GM12878 (cell line): ENCODE measurements at regions not wholly inside any gene's neighbourhood (a gene's known extent, or its start where the extent isn't known, plus 50 kb on each side); places are given as distances from the start of the nearest gene placed in this dataset.

ENCODE experiments used
- ATAC-seq: fragments of 200-7000 bp; cut with Tn5 transposase; 3 replicates; pipeline ENCODE4 v1.9.1; 2020; ENCODE audit warnings: mild to moderate bottlenecking, moderate library complexity
- BruUV-seq: library from RNA; stranded (reverse); fragments of 400-500 nt; replicated peaks from 2 replicates; lab custom pipeline; 2021; lab: Mats Ljungman, UMichigan
- CTCF ChIA-PET: fragments of 300-600 bp; sonication (Branson Sonifier 250); formaldehyde crosslinking; extraction: SDS; loops from one replicate; lab custom pipeline; 2021; ENCODE audit warnings: inconsistent platforms; lab: Yijun Ruan, JAX
- POLR2A ChIA-PET: fragments of 350-600 bp; formaldehyde crosslinking; extraction: SDS; loops from one replicate; lab custom pipeline; 2021; ENCODE audit warnings: inconsistent platforms; lab: Charles Lee
- RAD21 ChIA-PET: fragments of 300-600 bp; sonication (Branson Sonifier 250); formaldehyde crosslinking; loops from one replicate; lab custom pipeline; 2023; ENCODE audit warnings: antibody characterized with exemption; ENCODE audit not compliant: unreplicated experiment; lab: Charles Lee
- SMC1A ChIA-PET: fragments of 300-600 bp; sonication (Branson Sonifier 250); formaldehyde crosslinking; loops from one replicate; lab custom pipeline; 2023; ENCODE audit not compliant: unreplicated experiment, uncharacterized antibody; lab: Charles Lee
- DNase-seq: peaks from one replicate; pipeline ENCODE4 v3.0.0-alpha.2; 2011; ENCODE audit warnings: low read depth, low spot score
- FAIRE-seq: peaks from 3 replicates; lab custom pipeline; 2011; peaks lifted over from hg19 to GRCh38; lab: Jason Lieb, UNC
- H2AFZ ChIP-seq: 2 replicates; pipeline ENCODE4 v1.6.0; 2011; ENCODE audit warnings: low read depth, low read length, control low read depth; ENCODE audit not compliant: control insufficient read depth
- H3K27ac ChIP-seq: 2 replicates; pipeline ENCODE4 v1.5.1; 2011; ENCODE audit warnings: control low read depth; ENCODE audit not compliant: control insufficient read depth, insufficient read depth
- H3K27me3 ChIP-seq, 2 experiments: replicated peaks in 1 of 2; 2 replicates each; pipeline versions ENCODE4 v1.6.0 to v1.6.1; 2011; ENCODE audit warnings: low read length in 1 of 2; ENCODE audit not compliant: control insufficient read depth in 2 of 2, insufficient read depth in 2 of 2
- H3K36me3 ChIP-seq, 2 experiments: 2 replicates each; pipeline ENCODE4 v1.5.1; 2011; ENCODE audit warnings: low read length in 1 of 2; ENCODE audit not compliant: control insufficient read depth in 2 of 2, insufficient read depth in 2 of 2
- H3K4me1 ChIP-seq: 2 replicates; pipeline ENCODE4 v1.6.1; 2011; ENCODE audit warnings: mild to moderate bottlenecking, low read length, moderate library complexity, mixed read lengths; ENCODE audit not compliant: control insufficient read depth, insufficient read depth
- H3K4me2 ChIP-seq: 2 replicates; pipeline ENCODE4 v1.6.0; 2011; ENCODE audit warnings: control low read depth; ENCODE audit not compliant: control insufficient read depth, insufficient read depth
- H3K4me3 ChIP-seq: fragments of 200-600 bp; sonication (generic); 2 replicates; pipeline ENCODE4 v1.5.1; 2016
- H3K79me2 ChIP-seq: 2 replicates; pipeline ENCODE4 v1.6.0; 2011; ENCODE audit warnings: low read length; ENCODE audit not compliant: control insufficient read depth, insufficient read depth
- H3K9ac ChIP-seq: 2 replicates; pipeline ENCODE4 v1.8.0; 2011; ENCODE audit warnings: low read length, control low read depth, mixed read lengths; ENCODE audit not compliant: control insufficient read depth, insufficient read depth
- H3K9me3 ChIP-seq: replicated peaks from 3 replicates; pipeline ENCODE4 v1.5.1; 2011; ENCODE audit warnings: mild to moderate bottlenecking, low read length; ENCODE audit not compliant: control insufficient read depth, insufficient read depth
- H4K20me1 ChIP-seq: 2 replicates; pipeline ENCODE4 v1.6.0; 2011; ENCODE audit not compliant: control insufficient read depth, insufficient read depth
- ATF7 ChIP-seq: fragments of 450-650 bp; IDR thresholded peaks from 2 replicates; pipeline ENCODE4 v1.6.1; 2016; ENCODE audit warnings: low read depth, mild to moderate bottlenecking
- BCL11A ChIP-seq: IDR thresholded peaks from 2 replicates; pipeline ENCODE4 v1.6.1; 2011; ENCODE audit warnings: low read depth, low read length
- CHD1 ChIP-seq: IDR thresholded peaks from 2 replicates; pipeline ENCODE4 v1.6.1; 2012; ENCODE audit warnings: low read depth, low read length, improper control_type of control experiment
- FOS ChIP-seq: IDR thresholded peaks from 3 replicates; pipeline ENCODE4 v1.6.1; 2011; ENCODE audit warnings: borderline replicate concordance; ENCODE audit not compliant: insufficient read length; ENCODE audit errors: extremely low read depth
- MEF2A ChIP-seq: IDR thresholded peaks from 2 replicates; pipeline ENCODE4 v1.6.1; 2011; ENCODE audit warnings: low read depth, mild to moderate bottlenecking, low read length, moderate library complexity; ENCODE audit not compliant: insufficient read depth
- MXI1 ChIP-seq: fragments of 150-350 bp; IDR thresholded peaks from 2 replicates; pipeline ENCODE4 v1.6.1; 2011; ENCODE audit warnings: low read depth, mild to moderate bottlenecking, inconsistent platforms, low read length, improper control_type of control experiment
- WGBS: methylation state at CpG from one replicate; pipeline ENCODE4 v1.1.6; 2016; ENCODE audit warnings: low lambda C conversion rate; ENCODE audit not compliant: insufficient replicate concordance, insufficient coverage; ENCODE audit errors: missing lambda C conversion rate; 5-methylcytosine and 5-hydroxymethylcytosine counted together
- in situ Hi-C: fragments of 300-500 bp; cut with MboI; formaldehyde crosslinking; loops from 9 replicates; pipeline ENCODE4 v1.14.3; 2018; ENCODE audit warnings: mixed read lengths
- intact Hi-C: fragments of 100-400 bp; cut with micrococcal nuclease; formaldehyde crosslinking; loops from one replicate; pipeline ENCODE4 v1.14.2; 2022; ENCODE audit not compliant: unreplicated experiment
- TF ChIP-seq, protein P1 (sequence below), 3 experiments: IDR thresholded peaks in 2 of 3; conservative IDR thresholded peaks in 1 of 3; 2 replicates each; pipeline ENCODE4 v1.5.1; 2011; ENCODE audit warnings: low read depth in 3 of 3, low read length in 3 of 3, mild to moderate bottlenecking in 3 of 3, control low read depth in 2 of 3, moderate library complexity in 2 of 3, inconsistent platforms in 1 of 3, mixed read lengths in 1 of 3; ENCODE audit not compliant: control insufficient read depth in 2 of 3, insufficient read depth in 1 of 3; ENCODE audit errors: extremely low read depth in 1 of 3
- TF ChIP-seq, protein P2 (sequence below): IDR thresholded peaks from 2 replicates; pipeline ENCODE4 v1.6.1; 2012; ENCODE audit warnings: improper control_type of control experiment, low read depth, low read length; ENCODE audit not compliant: insufficient replicate concordance
- TF ChIP-seq, protein P3 (sequence below): IDR thresholded peaks from 2 replicates; pipeline ENCODE4 v1.6.1; 2011; ENCODE audit warnings: mild to moderate bottlenecking, low read depth, low read length, moderate library complexity; ENCODE audit not compliant: insufficient replicate concordance

DNA sequence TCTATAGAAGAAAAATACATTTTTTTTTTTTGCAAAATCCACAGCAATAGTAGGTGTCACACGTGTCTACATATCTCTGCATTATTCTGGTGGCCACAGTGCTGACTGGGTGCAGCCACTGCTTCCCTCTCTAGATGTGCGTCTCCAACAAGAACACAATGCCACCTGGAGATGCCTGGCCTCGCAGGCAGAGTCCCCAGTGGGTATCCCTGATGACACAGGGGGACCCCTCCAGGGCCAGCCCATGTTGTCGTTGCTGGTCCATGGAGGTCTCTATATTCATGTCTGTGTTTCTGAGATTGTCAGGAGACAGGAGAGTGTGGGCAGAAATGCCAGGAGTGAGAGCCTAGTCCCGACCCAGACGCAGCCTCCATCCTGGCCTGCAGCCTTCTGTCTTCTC is 345.9 kb upstream of the SHH start:
- in situ Hi-C loops (no loop called here), intact Hi-C loops (loop anchor here (10.0 kb wide), 1 partner anchor 343 kb away; the partner anchor contains the start of gene SHH)
- H3K27me3 ChIP-seq: no peaks in the 10 kb centered on the region
- no peaks in the 10 kb centered on the region for H3K4me1 ChIP-seq
- no peaks in the 10 kb centered on the region for H3K79me2 ChIP-seq
- no peak overlapping the region for H3K4me3 ChIP-seq
- no peak overlapping the region for H2AFZ ChIP-seq
- RAD21 ChIA-PET: no interaction called here
- H3K9me3 ChIP-seq: no peaks in the 10 kb centered on the region
- H3K27ac ChIP-seq: no peak overlapping the region
- CTCF ChIA-PET: no interaction called here
- SMC1A ChIA-PET: no interaction called here
- WGBS: 27% methylated on average over 6 of the region's 6 CpGs
- FAIRE-seq: no peak
- no peak for DNase-seq
- no peak overlapping the region for H3K4me2 ChIP-seq
- TF ChIP-seq, protein P1, sequence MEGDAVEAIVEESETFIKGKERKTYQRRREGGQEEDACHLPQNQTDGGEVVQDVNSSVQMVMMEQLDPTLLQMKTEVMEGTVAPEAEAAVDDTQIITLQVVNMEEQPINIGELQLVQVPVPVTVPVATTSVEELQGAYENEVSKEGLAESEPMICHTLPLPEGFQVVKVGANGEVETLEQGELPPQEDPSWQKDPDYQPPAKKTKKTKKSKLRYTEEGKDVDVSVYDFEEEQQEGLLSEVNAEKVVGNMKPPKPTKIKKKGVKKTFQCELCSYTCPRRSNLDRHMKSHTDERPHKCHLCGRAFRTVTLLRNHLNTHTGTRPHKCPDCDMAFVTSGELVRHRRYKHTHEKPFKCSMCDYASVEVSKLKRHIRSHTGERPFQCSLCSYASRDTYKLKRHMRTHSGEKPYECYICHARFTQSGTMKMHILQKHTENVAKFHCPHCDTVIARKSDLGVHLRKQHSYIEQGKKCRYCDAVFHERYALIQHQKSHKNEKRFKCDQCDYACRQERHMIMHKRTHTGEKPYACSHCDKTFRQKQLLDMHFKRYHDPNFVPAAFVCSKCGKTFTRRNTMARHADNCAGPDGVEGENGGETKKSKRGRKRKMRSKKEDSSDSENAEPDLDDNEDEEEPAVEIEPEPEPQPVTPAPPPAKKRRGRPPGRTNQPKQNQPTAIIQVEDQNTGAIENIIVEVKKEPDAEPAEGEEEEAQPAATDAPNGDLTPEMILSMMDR (IDR thresholded peaks at IDR 0.05 in 2 of 3, conservative IDR thresholded peaks at IDR 0.05 in 1 of 3; ENCODE audit: control insufficient read depth in 2 of 3, extremely low read depth in 1 of 3, insufficient read depth in 1 of 3, low read depth in 3 of 3, low read length in 3 of 3): no peak
- TF ChIP-seq MXI1 (no peak), CHD1 (no peak), MEF2A (no peak), BCL11A (no peak), ATF7 (no peak), FOS (no peak)
- TF ChIP-seq, protein P2, sequence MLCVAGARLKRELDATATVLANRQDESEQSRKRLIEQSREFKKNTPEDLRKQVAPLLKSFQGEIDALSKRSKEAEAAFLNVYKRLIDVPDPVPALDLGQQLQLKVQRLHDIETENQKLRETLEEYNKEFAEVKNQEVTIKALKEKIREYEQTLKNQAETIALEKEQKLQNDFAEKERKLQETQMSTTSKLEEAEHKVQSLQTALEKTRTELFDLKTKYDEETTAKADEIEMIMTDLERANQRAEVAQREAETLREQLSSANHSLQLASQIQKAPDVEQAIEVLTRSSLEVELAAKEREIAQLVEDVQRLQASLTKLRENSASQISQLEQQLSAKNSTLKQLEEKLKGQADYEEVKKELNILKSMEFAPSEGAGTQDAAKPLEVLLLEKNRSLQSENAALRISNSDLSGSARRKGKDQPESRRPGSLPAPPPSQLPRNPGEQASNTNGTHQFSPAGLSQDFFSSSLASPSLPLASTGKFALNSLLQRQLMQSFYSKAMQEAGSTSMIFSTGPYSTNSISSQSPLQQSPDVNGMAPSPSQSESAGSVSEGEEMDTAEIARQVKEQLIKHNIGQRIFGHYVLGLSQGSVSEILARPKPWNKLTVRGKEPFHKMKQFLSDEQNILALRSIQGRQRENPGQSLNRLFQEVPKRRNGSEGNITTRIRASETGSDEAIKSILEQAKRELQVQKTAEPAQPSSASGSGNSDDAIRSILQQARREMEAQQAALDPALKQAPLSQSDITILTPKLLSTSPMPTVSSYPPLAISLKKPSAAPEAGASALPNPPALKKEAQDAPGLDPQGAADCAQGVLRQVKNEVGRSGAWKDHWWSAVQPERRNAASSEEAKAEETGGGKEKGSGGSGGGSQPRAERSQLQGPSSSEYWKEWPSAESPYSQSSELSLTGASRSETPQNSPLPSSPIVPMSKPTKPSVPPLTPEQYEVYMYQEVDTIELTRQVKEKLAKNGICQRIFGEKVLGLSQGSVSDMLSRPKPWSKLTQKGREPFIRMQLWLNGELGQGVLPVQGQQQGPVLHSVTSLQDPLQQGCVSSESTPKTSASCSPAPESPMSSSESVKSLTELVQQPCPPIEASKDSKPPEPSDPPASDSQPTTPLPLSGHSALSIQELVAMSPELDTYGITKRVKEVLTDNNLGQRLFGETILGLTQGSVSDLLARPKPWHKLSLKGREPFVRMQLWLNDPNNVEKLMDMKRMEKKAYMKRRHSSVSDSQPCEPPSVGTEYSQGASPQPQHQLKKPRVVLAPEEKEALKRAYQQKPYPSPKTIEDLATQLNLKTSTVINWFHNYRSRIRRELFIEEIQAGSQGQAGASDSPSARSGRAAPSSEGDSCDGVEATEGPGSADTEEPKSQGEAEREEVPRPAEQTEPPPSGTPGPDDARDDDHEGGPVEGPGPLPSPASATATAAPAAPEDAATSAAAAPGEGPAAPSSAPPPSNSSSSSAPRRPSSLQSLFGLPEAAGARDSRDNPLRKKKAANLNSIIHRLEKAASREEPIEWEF: no peak
- TF ChIP-seq, protein P3, sequence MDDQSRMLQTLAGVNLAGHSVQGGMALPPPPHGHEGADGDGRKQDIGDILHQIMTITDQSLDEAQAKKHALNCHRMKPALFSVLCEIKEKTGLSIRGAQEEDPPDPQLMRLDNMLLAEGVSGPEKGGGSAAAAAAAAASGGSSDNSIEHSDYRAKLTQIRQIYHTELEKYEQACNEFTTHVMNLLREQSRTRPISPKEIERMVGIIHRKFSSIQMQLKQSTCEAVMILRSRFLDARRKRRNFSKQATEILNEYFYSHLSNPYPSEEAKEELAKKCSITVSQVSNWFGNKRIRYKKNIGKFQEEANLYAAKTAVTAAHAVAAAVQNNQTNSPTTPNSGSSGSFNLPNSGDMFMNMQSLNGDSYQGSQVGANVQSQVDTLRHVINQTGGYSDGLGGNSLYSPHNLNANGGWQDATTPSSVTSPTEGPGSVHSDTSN: no peak
- TF ChIP-seq, all 136 proteins: peak for 0
- ATAC-seq: no peak
- Histone ChIP-seq H3K36me3 (no peaks in the 10 kb centered on the region), H4K20me1 (no peaks in the 10 kb centered on the region), H3K9ac (no peak overlapping the region)
- BruUV-seq: no TSS peak
- POLR2A ChIA-PET: no interaction called here
